Neural cell (in vitro differentiated cells): ENCODE measurements at regions not wholly inside any gene's neighbourhood (a gene's known extent, or its start where the extent isn't known, plus 50 kb on each side); places are given as distances from the start of the nearest gene placed in this dataset.

ENCODE experiments used
- H2AFZ ChIP-seq: fragments of 200-600, 300-800 bp; sonication (generic), shearing (Covaris generic); 2 replicates; pipeline ENCODE4 v1.6.0; 2014; ENCODE audit warnings: low read depth, mild to moderate bottlenecking, antibody characterized with exemption, low read length, moderate library complexity
- H3F3A ChIP-seq: fragments of 200-600 bp; shearing (Covaris generic); 2 replicates; pipeline ENCODE4 v1.6.1; 2016; ENCODE audit warnings: mild to moderate bottlenecking, moderate library complexity, mixed read lengths, antibody characterized with exemption, low read length; ENCODE audit not compliant: insufficient read depth, poor library complexity, severe bottlenecking
- H3K27ac ChIP-seq: fragments of 200-600, 300-800 bp; sonication (generic), shearing (Covaris generic); 2 replicates; pipeline ENCODE4 v1.5.1; 2014; ENCODE audit warnings: mild to moderate bottlenecking, low read length, moderate library complexity
- H3K27me3 ChIP-seq: fragments of 300-800, 200-600 bp; sonication (generic), shearing (Covaris generic); 2 replicates; pipeline ENCODE4 v1.6.0; 2014; ENCODE audit warnings: mild to moderate bottlenecking, low read depth, low read length, moderate library complexity; ENCODE audit not compliant: insufficient read depth
- H3K36me3 ChIP-seq: fragments of 300-800, 200-600 bp; sonication (generic), shearing (Covaris generic); 2 replicates; pipeline ENCODE4 v1.5.1; 2014; ENCODE audit warnings: mild to moderate bottlenecking, antibody characterized with exemption, low read length, moderate library complexity; ENCODE audit not compliant: insufficient read depth
- H3K4me2 ChIP-seq: fragments of 300-800, 200-600 bp; sonication (generic), shearing (Covaris generic); 2 replicates; pipeline ENCODE4 v1.6.0; 2014; ENCODE audit warnings: mild to moderate bottlenecking, low read length
- H3K4me3 ChIP-seq: fragments of 300-800, 200-600 bp; sonication (generic), shearing (Covaris generic); 2 replicates; pipeline ENCODE4 v1.5.1; 2014; ENCODE audit warnings: mild to moderate bottlenecking, low read length, moderate library complexity
- H3K79me2 ChIP-seq: fragments of 200-600 bp; shearing (Covaris generic); replicated peaks from 2 replicates; pipeline ENCODE4 v1.6.0; 2014; ENCODE audit warnings: mild to moderate bottlenecking, low read length, moderate library complexity; ENCODE audit not compliant: insufficient read depth
- H3K9ac ChIP-seq: fragments of 300-800, 200-600 bp; sonication (generic), shearing (Covaris generic); 2 replicates; pipeline ENCODE4 v1.6.1; 2016; ENCODE audit warnings: mild to moderate bottlenecking, low read length, mixed read lengths
- H3K9me2 ChIP-seq: fragments of 200-600 bp; shearing (Covaris generic); 2 replicates; pipeline ENCODE4 v1.6.1; 2016; ENCODE audit warnings: mild to moderate bottlenecking, low read length, mixed read lengths; ENCODE audit not compliant: insufficient read depth
- H3K9me3 ChIP-seq: fragments of 200-600, 300-800 bp; sonication (generic), shearing (Covaris generic); 2 replicates; pipeline ENCODE4 v1.6.1; 2016; ENCODE audit warnings: mild to moderate bottlenecking, mixed run types, low read length, moderate library complexity, mixed read lengths
- H4K20me1 ChIP-seq: fragments of 200-600 bp; shearing (Covaris generic); 2 replicates; pipeline ENCODE4 v1.6.1; 2016; ENCODE audit warnings: mild to moderate bottlenecking, mixed run types; ENCODE audit not compliant: insufficient read depth
- CTCF ChIP-seq: fragments of 450-650 bp; IDR thresholded peaks from 2 replicates; pipeline ENCODE4 v1.5.1; 2014; ENCODE audit warnings: antibody characterized with exemption, mild to moderate bottlenecking, moderate library complexity; ENCODE audit not compliant: poor library complexity, severe bottlenecking
- EP300 ChIP-seq: fragments of 450-650 bp; conservative IDR thresholded peaks from 2 replicates; pipeline ENCODE4 v1.6.1; 2014; ENCODE audit warnings: antibody characterized with exemption, mild to moderate bottlenecking, moderate library complexity; ENCODE audit not compliant: poor library complexity, severe bottlenecking
- EZH2 ChIP-seq: fragments of 200-600, 300-800 bp; shearing (Covaris generic), sonication (generic); IDR thresholded peaks from 2 replicates; pipeline ENCODE4 v1.6.1; 2014; ENCODE audit warnings: antibody characterized with exemption, low read length, borderline replicate concordance, mild to moderate bottlenecking; ENCODE audit not compliant: insufficient read depth, poor library complexity, severe bottlenecking
- MXI1 ChIP-seq: fragments of 450-650 bp; conservative IDR thresholded peaks from 2 replicates; pipeline ENCODE4 v1.6.1; 2014; ENCODE audit warnings: antibody characterized with exemption, mild to moderate bottlenecking; ENCODE audit not compliant: poor library complexity, severe bottlenecking
- POLR2AphosphoS5 ChIP-seq: IDR thresholded peaks from 2 replicates; pipeline ENCODE4 v1.6.1; 2012
- RAD21 ChIP-seq: fragments of 450-650 bp; conservative IDR thresholded peaks from 2 replicates; pipeline ENCODE4 v1.6.1; 2014; ENCODE audit warnings: antibody characterized with exemption, mild to moderate bottlenecking, moderate library complexity
- REST ChIP-seq: IDR thresholded peaks from 2 replicates; pipeline ENCODE4 v1.6.1; 2012; ENCODE audit warnings: borderline replicate concordance
- SMC3 ChIP-seq: fragments of 450-650 bp; conservative IDR thresholded peaks from 2 replicates; pipeline ENCODE4 v1.6.1; 2014; ENCODE audit warnings: antibody characterized with exemption, mild to moderate bottlenecking, moderate library complexity; ENCODE audit not compliant: poor library complexity
- TAF1 ChIP-seq: IDR thresholded peaks from 2 replicates; pipeline ENCODE4 v1.6.1; 2012; ENCODE audit warnings: low read depth

GRCh38 chr2:439556-440402, 151.9 kb upstream of the ALKAL2 start:
- H3K27me3 ChIP-seq, result no peaks in the 10 kb centered on the region
- H3K27ac ChIP-seq, result no peak overlapping the region
- H3K4me2 ChIP-seq, result no peak overlapping the region
- H3F3A ChIP-seq, result no peaks in the 10 kb centered on the region
- H3K9me3 ChIP-seq, result no peaks in the 10 kb centered on the region
- H3K36me3 ChIP-seq, result no peaks in the 10 kb centered on the region
- no peaks in the 10 kb centered on the region for H3K79me2 ChIP-seq
- H3K9me2 ChIP-seq, result no peaks in the 10 kb centered on the region
- no peak overlapping the region for H3K9ac ChIP-seq
- H2AFZ ChIP-seq, result no peak overlapping the region
- H4K20me1 ChIP-seq, result no peaks in the 10 kb centered on the region
- TF ChIP-seq SMC3 (no peak), CTCF (no peak)
- no peak overlapping the region for H3K4me3 ChIP-seq

GRCh38 chr2:439077-439476, 151.2 kb upstream of the ALKAL2 start:
- Histone ChIP-seq H3K27ac (no peak overlapping the region), H4K20me1 (no peaks in the 10 kb centered on the region), H2AFZ (no peak overlapping the region)

More at GRCh38 chr2:439077-439476, 151.2 kb upstream of the ALKAL2 start:
- no peaks in the 10 kb centered on the region for H3K79me2 ChIP-seq
- no peaks in the 10 kb centered on the region for H3K9me2 ChIP-seq
- H3F3A ChIP-seq, result no peaks in the 10 kb centered on the region
- no peak overlapping the region for H3K4me2 ChIP-seq
- no peaks in the 10 kb centered on the region for H3K36me3 ChIP-seq
- H3K27me3 ChIP-seq, result no peaks in the 10 kb centered on the region
- H3K9me3 ChIP-seq, result no peaks in the 10 kb centered on the region
- no peak overlapping the region for H3K9ac ChIP-seq
- TF ChIP-seq MXI1, result no peak
- TF ChIP-seq REST, result no peak
- TF ChIP-seq SMC3, result no peak
- TF ChIP-seq RAD21, result no peak
- no peak for TF ChIP-seq EP300
- no peak for TF ChIP-seq POLR2AphosphoS5
- no peak for TF ChIP-seq EZH2
- TF ChIP-seq CTCF, result no peak
- TF ChIP-seq TAF1, result no peak
- no peak overlapping the region for H3K4me3 ChIP-seq
